ENCODE measurements at regions not wholly inside any gene's neighbourhood (a gene's known extent, or its start where the extent isn't known, plus 50 kb on each side); places are given as distances from the start of the nearest gene placed in this dataset.

DNA sequence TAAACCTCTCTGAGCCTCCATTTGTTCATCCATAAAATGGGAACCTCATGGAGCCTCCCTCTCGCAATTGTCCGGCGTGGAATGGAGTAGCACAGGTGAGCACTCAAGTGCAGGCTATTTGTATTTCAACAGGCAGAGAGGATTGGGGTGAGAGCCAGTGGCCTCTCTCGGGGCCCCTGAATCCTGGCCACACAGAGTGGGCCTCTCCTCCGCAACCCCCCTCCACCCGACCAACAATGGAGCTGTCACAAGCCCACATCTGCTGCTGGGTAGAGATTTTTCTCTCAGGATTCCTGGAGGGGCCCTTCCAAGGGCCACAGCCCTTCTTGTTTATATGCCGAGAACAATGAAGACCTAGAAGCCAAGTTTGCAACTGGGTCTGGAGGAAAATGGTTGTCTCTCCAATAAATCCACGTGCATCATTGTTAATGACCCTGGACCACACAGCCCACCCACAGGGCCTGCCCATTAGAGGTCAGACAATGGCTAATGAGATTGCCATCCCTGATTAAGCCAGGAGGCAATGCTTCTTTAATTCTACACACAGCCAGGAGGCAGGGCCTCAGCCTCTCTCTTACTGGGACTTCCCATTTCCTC lies 233.0 kb downstream of the ANKRD60 start:
- H3K9me3 ChIP-seq (replicated peaks; ENCODE audit: control insufficient read depth, insufficient read depth, low read length) = no peaks in the 10 kb centered on the region
- in situ Hi-C loops (cut with MboI) (no loop called here), intact Hi-C loops (cut with micrococcal nuclease; ENCODE audit: unreplicated experiment) (no loop called here)
- H3K4me3 ChIP-seq = no peak overlapping the region
- peaks cover 0 to 2% of the 10 kb centered on the region in 2 experiments; a peak in 2 of 4 replicates for H3K27me3 ChIP-seq (replicated peaks in 1 of 2; ENCODE audit: control insufficient read depth in 2 of 2, insufficient read depth in 2 of 2, low read length in 1 of 2)
- no peak overlapping the region for H2AFZ ChIP-seq (ENCODE audit: control insufficient read depth, low read depth, low read length)
- DNase-seq (ENCODE audit: low read depth, low spot score) (no peak), ATAC-seq (no peak), FAIRE-seq (no peak)
- no TSS peak for BruUV-seq (replicated peaks)
- TF ChIP-seq SUPT20H (IDR thresholded peaks at IDR 0.05; ENCODE audit: borderline replicate concordance, control insufficient read depth, low read depth, low read length) (no peak), EZH2 (IDR thresholded peaks at IDR 0.05; ENCODE audit: borderline replicate concordance, control insufficient read depth, low read depth, low read length) (no peak), SMAD1 (IDR thresholded peaks at IDR 0.05; ENCODE audit: low read depth, partially characterized antibody) (no peak), PKNOX1 (IDR thresholded peaks at IDR 0.05) (no peak), E4F1 (IDR thresholded peaks at IDR 0.05; ENCODE audit: borderline replicate concordance, partially characterized antibody) (no peak), BHLHE40 (IDR thresholded peaks at IDR 0.05; ENCODE audit: borderline replicate concordance in 1 of 2, low read depth in 2 of 2, low read length in 1 of 2) (no peak), CHD2 (IDR thresholded peaks at IDR 0.05; ENCODE audit: borderline replicate concordance, low read depth, low read length) (no peak), STAT3 (IDR thresholded peaks at IDR 0.05; ENCODE audit: low read depth, low read length) (no peak), ESRRA (IDR thresholded peaks at IDR 0.05; ENCODE audit: low read length) (no peak)
- TF ChIP-seq, protein P1, sequence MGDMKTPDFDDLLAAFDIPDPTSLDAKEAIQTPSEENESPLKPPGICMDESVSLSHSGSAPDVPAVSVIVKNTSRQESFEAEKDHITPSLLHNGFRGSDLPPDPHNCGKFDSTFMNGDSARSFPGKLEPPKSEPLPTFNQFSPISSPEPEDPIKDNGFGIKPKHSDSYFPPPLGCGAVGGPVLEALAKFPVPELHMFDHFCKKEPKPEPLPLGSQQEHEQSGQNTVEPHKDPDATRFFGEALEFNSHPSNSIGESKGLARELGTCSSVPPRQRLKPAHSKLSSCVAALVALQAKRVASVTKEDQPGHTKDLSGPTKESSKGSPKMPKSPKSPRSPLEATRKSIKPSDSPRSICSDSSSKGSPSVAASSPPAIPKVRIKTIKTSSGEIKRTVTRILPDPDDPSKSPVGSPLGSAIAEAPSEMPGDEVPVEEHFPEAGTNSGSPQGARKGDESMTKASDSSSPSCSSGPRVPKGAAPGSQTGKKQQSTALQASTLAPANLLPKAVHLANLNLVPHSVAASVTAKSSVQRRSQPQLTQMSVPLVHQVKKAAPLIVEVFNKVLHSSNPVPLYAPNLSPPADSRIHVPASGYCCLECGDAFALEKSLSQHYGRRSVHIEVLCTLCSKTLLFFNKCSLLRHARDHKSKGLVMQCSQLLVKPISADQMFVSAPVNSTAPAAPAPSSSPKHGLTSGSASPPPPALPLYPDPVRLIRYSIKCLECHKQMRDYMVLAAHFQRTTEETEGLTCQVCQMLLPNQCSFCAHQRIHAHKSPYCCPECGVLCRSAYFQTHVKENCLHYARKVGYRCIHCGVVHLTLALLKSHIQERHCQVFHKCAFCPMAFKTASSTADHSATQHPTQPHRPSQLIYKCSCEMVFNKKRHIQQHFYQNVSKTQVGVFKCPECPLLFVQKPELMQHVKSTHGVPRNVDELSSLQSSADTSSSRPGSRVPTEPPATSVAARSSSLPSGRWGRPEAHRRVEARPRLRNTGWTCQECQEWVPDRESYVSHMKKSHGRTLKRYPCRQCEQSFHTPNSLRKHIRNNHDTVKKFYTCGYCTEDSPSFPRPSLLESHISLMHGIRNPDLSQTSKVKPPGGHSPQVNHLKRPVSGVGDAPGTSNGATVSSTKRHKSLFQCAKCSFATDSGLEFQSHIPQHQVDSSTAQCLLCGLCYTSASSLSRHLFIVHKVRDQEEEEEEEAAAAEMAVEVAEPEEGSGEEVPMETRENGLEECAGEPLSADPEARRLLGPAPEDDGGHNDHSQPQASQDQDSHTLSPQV (IDR thresholded peaks at IDR 0.05) = no peak
- TF ChIP-seq, protein P2, sequence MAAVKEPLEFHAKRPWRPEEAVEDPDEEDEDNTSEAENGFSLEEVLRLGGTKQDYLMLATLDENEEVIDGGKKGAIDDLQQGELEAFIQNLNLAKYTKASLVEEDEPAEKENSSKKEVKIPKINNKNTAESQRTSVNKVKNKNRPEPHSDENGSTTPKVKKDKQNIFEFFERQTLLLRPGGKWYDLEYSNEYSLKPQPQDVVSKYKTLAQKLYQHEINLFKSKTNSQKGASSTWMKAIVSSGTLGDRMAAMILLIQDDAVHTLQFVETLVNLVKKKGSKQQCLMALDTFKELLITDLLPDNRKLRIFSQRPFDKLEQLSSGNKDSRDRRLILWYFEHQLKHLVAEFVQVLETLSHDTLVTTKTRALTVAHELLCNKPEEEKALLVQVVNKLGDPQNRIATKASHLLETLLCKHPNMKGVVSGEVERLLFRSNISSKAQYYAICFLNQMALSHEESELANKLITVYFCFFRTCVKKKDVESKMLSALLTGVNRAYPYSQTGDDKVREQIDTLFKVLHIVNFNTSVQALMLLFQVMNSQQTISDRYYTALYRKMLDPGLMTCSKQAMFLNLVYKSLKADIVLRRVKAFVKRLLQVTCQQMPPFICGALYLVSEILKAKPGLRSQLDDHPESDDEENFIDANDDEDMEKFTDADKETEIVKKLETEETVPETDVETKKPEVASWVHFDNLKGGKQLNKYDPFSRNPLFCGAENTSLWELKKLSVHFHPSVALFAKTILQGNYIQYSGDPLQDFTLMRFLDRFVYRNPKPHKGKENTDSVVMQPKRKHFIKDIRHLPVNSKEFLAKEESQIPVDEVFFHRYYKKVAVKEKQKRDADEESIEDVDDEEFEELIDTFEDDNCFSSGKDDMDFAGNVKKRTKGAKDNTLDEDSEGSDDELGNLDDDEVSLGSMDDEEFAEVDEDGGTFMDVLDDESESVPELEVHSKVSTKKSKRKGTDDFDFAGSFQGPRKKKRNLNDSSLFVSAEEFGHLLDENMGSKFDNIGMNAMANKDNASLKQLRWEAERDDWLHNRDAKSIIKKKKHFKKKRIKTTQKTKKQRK (IDR thresholded peaks at IDR 0.05; ENCODE audit: low read depth, low read length) = no peak
- H3K36me3 ChIP-seq (ENCODE audit: control insufficient read depth in 2 of 2, insufficient read depth in 2 of 2, low read length in 1 of 2) = no peaks in the 10 kb centered on the region
- WGBS (ENCODE audit: insufficient coverage, insufficient replicate concordance, low lambda C conversion rate, missing lambda C conversion rate) = 24% methylated on average over 8 of the region's 8 CpGs
- H3K79me2 ChIP-seq (ENCODE audit: control insufficient read depth, insufficient read depth, low read length) = no peaks in the 10 kb centered on the region
- SMC1A ChIA-PET (ENCODE audit: uncharacterized antibody, unreplicated experiment) = no interaction called here
- H3K9ac ChIP-seq (ENCODE audit: control insufficient read depth, insufficient read depth, low read length) = no peak overlapping the region
- no peaks in the 10 kb centered on the region for H3K4me1 ChIP-seq (ENCODE audit: control insufficient read depth, insufficient read depth, low read length)
- POLR2A ChIA-PET = no interaction called here
- H4K20me1 ChIP-seq (ENCODE audit: control insufficient read depth, insufficient read depth) = no peaks in the 10 kb centered on the region
- RAD21 ChIA-PET (ENCODE audit: unreplicated experiment) = no interaction called here
- CTCF ChIA-PET = no interaction called here
- H3K27ac ChIP-seq (ENCODE audit: control insufficient read depth, insufficient read depth) = no peak overlapping the region
- no peak overlapping the region for H3K4me2 ChIP-seq (ENCODE audit: control insufficient read depth, insufficient read depth)

Measured in GM12878 (cell line).